ENCODE measurements at regions not wholly inside any gene's neighbourhood (a gene's known extent, or its start where the extent isn't known, plus 50 kb on each side); places are given as distances from the start of the nearest gene placed in this dataset.

DNA sequence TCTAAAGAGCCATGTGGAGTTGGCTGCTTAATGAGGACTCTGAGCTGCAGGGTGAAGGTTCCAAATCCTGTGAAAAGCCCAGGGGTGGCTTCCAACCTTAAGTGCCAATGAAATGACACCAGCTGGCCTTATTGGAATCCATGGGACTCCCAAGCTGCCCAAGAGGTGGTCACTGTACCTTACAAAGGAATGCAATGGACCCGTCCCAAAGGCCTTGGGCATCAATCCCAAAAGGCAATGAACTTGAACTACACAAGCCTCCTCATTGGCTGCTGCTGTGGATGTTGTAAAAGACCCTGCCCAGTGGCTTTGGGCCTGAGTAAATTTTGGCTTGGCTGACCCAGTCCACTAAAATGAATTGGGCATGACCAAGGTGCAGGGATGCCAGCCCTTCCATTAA lies 129.3 kb downstream of the WNT5A start:
- TF ChIP-seq, protein P1, sequence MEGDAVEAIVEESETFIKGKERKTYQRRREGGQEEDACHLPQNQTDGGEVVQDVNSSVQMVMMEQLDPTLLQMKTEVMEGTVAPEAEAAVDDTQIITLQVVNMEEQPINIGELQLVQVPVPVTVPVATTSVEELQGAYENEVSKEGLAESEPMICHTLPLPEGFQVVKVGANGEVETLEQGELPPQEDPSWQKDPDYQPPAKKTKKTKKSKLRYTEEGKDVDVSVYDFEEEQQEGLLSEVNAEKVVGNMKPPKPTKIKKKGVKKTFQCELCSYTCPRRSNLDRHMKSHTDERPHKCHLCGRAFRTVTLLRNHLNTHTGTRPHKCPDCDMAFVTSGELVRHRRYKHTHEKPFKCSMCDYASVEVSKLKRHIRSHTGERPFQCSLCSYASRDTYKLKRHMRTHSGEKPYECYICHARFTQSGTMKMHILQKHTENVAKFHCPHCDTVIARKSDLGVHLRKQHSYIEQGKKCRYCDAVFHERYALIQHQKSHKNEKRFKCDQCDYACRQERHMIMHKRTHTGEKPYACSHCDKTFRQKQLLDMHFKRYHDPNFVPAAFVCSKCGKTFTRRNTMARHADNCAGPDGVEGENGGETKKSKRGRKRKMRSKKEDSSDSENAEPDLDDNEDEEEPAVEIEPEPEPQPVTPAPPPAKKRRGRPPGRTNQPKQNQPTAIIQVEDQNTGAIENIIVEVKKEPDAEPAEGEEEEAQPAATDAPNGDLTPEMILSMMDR (IDR thresholded peaks at IDR 0.05): no peak
- no peak for TF ChIP-seq POLR2A (IDR thresholded peaks at IDR 0.05)

Data from body of pancreas (tissue), 4 donors.